OCI-LY3 (cell line): ENCODE measurements at regions not wholly inside any gene's neighbourhood (a gene's known extent, or its start where the extent isn't known, plus 50 kb on each side); places are given as distances from the start of the nearest gene placed in this dataset.

Source experiments
- EZH2phosphoT487 ChIP-seq: fragments of 200-600 bp; shearing (Covaris generic); IDR thresholded peaks from 2 replicates; pipeline ENCODE4 v1.6.1; 2018; ENCODE audit warnings: antibody characterized with exemption, mixed run types, low read depth
- TF ChIP-seq, protein P1 (sequence below): fragments of 200-600, 300-600 bp; sonication (generic); IDR thresholded peaks from 2 replicates; pipeline ENCODE4 v1.5.1; 2014; ENCODE audit warnings: antibody characterized with exemption, low read length, low read depth

DNA sequence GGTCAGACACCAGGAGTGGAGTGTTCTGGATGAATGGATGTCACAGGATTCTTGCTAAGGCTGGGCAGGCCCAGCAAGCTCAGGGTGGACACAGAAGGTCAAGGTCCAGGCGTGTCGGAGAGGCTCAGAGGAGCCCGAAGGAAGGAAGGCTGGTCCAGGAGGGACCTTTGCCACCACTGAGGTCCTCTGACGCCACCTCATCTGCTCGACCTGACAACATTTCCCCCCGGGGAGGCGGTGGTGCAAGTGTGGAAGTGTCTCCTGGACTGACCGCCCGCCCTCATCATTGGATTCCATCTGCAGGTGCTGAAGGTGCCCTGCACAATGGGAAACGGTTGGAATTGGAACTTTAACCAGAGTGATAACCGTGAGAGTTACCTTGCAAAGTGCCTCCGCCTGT lies 124.6 kb downstream of the RTP5 start:
- TF ChIP-seq, protein P1, sequence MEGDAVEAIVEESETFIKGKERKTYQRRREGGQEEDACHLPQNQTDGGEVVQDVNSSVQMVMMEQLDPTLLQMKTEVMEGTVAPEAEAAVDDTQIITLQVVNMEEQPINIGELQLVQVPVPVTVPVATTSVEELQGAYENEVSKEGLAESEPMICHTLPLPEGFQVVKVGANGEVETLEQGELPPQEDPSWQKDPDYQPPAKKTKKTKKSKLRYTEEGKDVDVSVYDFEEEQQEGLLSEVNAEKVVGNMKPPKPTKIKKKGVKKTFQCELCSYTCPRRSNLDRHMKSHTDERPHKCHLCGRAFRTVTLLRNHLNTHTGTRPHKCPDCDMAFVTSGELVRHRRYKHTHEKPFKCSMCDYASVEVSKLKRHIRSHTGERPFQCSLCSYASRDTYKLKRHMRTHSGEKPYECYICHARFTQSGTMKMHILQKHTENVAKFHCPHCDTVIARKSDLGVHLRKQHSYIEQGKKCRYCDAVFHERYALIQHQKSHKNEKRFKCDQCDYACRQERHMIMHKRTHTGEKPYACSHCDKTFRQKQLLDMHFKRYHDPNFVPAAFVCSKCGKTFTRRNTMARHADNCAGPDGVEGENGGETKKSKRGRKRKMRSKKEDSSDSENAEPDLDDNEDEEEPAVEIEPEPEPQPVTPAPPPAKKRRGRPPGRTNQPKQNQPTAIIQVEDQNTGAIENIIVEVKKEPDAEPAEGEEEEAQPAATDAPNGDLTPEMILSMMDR = no peak
- no peak for TF ChIP-seq EZH2phosphoT487
